Subcutaneous abdominal adipose tissue (tissue), 5 donors: ENCODE measurements at regions not wholly inside any gene's neighbourhood (a gene's known extent, or its start where the extent isn't known, plus 50 kb on each side); places are given as distances from the start of the nearest gene placed in this dataset.
"Not testable (repeated sequence)": the region's sequence is repeated elsewhere in the genome, so short reads cannot be mapped to it uniquely, and the experiment has no call there.

Experiments used
- H3K27ac ChIP-seq: one replicate; pipeline ENCODE4 v1.7.0; 2013; ENCODE audit warnings: low read depth, mild to moderate bottlenecking, inconsistent platforms, low read length, moderate library complexity
- H3K27me3 ChIP-seq, 5 donors: one replicate each; pipeline ENCODE4 v1.7.0; 2013; ENCODE audit warnings: low read length in 5 of 5, inconsistent platforms in 1 of 5; ENCODE audit not compliant: control insufficient read depth in 5 of 5, insufficient read depth in 4 of 5
- H3K36me3 ChIP-seq, 5 donors: one replicate each; pipeline ENCODE4 v1.7.0; 2013; ENCODE audit warnings: low read length in 5 of 5; ENCODE audit not compliant: control insufficient read depth in 5 of 5, insufficient read depth in 5 of 5
- H3K4me1 ChIP-seq, 5 donors: one replicate each; pipeline ENCODE4 v1.7.0; 2013; ENCODE audit warnings: low read length in 5 of 5, mild to moderate bottlenecking in 3 of 5, moderate library complexity in 1 of 5; ENCODE audit not compliant: control insufficient read depth in 5 of 5, insufficient read depth in 5 of 5
- H3K4me3 ChIP-seq, 5 donors: one replicate each; pipeline ENCODE4 v1.7.0; 2013; ENCODE audit warnings: low read length in 5 of 5, low read depth in 1 of 5
- H3K9ac ChIP-seq, 5 donors: one replicate each; pipeline ENCODE4 v1.7.0; 2013; ENCODE audit warnings: low read length in 5 of 5, mild to moderate bottlenecking in 4 of 5, moderate library complexity in 3 of 5
- H3K9me3 ChIP-seq, 5 donors: one replicate each; pipeline ENCODE4 v1.7.0; 2013; ENCODE audit warnings: low read length in 5 of 5; ENCODE audit not compliant: control insufficient read depth in 5 of 5
- donor health status: healthy.
- donor health status: healthy.
- donor health status: healthy.
- donor health status: healthy.
- donor health status: healthy.

GRCh38 chr6:135555550-135555949 lies 58.0 kb upstream of the AHI1 start:
- no peaks in the 10 kb centered on the region for H3K36me3 ChIP-seq
- no peaks in the 10 kb centered on the region for H3K9me3 ChIP-seq
- no peaks in the 10 kb centered on the region for H3K4me1 ChIP-seq

DNA sequence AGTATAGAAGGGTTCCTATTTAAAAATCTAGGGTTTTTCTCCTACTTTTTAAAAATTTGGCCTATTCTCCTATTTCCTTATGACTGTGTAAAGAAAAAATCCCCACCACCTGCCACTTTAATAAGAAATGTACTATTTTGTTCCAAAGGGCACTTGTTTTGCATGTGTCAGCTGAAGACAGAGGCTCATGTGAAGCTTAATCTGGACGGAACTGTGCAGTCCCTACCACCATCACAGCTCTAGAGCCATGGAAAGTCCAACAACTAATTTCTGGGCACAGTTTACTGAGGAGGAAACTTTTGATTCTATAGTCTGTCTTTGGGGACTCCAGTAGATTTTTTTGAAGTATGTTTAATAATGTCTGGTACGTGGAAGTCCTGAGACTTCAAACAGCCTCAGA lies 60.0 kb upstream of the AHI1 start:
- Histone ChIP-seq H3K36me3 (no peaks in the 10 kb centered on the region), H3K27ac (no peak overlapping the region), H3K4me3 (no peak overlapping the region), H3K9ac (no peak overlapping the region), H3K9me3 (no peaks in the 10 kb centered on the region), H3K27me3 (no peaks in the 10 kb centered on the region), H3K4me1 (no peaks in the 10 kb centered on the region)

More at GRCh38 chr6:135555550-135555949, 58.0 kb upstream of the AHI1 start:
- Histone ChIP-seq H3K27ac (no peak overlapping the region), H3K4me3 (no peak overlapping the region), H3K27me3 (no peaks in the 10 kb centered on the region), H3K9ac (no peak overlapping the region)

DNA sequence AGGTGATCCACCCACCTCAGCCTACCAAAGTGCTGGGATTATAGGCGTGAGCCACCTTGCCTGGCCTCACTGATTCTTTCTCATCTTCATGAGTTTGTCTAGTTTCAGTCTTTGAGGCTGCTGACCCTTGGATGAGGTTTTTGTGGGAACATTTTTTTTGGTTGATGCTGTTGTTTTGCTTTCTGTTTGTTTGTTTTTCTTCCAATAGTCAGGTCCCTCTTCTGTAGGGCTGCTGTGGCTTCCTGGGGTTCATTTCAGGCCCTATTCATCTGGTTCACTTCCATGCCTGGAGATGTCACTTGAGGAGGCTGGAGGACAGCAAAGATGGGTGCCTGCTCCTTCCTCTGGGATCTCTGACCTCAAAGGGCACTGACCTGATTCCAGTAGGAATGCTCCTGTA lies 68.1 kb upstream of the AHI1 start:
- not testable (repeated sequence) for H3K9ac ChIP-seq, H3K4me1 ChIP-seq

DNA sequence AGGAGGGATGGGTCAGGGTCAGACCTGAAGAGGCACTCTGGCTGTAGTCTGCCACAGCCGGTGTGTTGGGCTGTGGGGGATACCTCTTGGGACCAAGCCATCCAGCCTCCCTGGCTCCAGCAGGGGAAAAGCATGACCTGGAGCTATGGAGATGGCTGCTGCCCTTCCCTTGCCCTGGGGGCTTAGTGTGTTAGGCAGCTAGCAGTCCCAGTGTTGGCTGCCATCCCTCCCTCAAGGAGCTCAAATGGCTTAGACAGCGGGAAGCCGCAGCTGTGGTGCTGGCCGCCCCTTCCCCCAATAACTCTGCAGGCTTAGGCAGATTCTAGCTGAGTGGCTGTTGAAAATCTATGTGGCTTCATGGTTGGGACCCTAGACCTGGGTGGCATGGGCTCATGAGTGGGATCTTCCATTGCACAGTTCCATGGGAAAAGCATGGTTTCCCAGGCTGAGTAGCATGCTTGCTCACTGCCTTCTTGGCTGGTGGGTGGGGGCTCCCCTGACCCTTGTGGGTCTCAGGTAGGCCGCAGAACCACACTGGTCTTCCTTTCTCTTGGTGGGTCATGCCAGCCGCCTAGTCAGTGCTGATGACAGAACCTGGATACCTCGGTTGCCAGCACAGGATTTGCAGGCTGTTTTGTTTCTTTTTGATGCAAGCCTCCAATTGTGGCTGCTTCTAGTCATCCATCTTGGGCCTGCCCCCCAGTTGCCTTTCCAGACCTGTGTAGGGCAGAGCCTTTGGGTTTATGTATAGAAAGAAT lies 69.0 kb upstream of the AHI1 start:
- Histone ChIP-seq H3K27me3 (no peaks in the 10 kb centered on the region), H3K4me1 (no peaks in the 10 kb centered on the region), H3K9me3 (no peaks in the 10 kb centered on the region), H3K36me3 (no peaks in the 10 kb centered on the region), H3K9ac (no peak overlapping the region), H3K27ac (no peak overlapping the region), H3K4me3 (no peak overlapping the region)

More for the DNA sequence above, 68.1 kb upstream of the AHI1 start:
- H3K27me3 ChIP-seq, H3K36me3 ChIP-seq, H3K27ac ChIP-seq, H3K4me3 ChIP-seq, H3K9me3 ChIP-seq: not testable (repeated sequence)

DNA sequence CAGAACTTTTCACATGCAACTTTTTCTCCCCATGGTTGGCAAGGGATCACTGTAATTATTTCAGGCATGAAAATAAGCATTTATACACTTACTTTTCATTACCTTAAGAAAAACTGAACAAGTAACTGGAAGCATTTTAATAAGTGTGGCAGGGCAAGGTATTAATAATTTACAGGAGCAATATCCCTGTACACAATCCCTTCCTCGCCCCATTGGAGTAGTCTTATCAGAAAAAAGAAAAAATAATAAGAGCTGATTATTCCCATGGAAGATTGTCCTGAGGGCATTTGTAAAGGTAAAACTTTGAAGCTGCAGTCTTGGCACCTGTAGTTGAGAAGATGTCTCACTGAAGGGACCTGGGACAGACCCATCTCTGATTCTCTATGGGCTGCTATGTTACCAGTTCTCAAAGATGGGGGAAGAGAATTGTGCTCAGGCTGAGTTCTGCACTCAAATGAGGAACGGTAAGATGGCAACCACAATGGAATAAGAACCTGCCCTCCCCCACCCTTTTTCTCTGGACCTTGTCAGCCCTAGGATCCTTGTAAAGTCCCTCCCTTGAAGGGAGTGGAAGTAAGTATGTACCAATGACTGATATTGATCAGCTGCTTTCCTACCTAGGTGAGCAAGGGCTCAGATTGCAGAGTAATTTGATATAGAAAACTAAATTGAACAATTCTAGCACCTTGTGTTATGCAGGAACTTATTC lies 70.0 kb upstream of the AHI1 start:
- Histone ChIP-seq H3K36me3 (no peaks in the 10 kb centered on the region), H3K27ac (no peak overlapping the region), H3K9ac (no peak overlapping the region), H3K4me3 (no peak overlapping the region), H3K27me3 (no peaks in the 10 kb centered on the region), H3K9me3 (no peaks in the 10 kb centered on the region), H3K4me1 (no peaks in the 10 kb centered on the region)

GRCh38 chr6:135568379-135568778 lies 70.8 kb upstream of the AHI1 start:
- Histone ChIP-seq H3K4me3 (no peak overlapping the region), H3K4me1 (no peaks in the 10 kb centered on the region), H3K36me3 (no peaks in the 10 kb centered on the region), H3K27ac (no peak overlapping the region), H3K27me3 (no peaks in the 10 kb centered on the region), H3K9me3 (no peaks in the 10 kb centered on the region), H3K9ac (no peak overlapping the region)

DNA sequence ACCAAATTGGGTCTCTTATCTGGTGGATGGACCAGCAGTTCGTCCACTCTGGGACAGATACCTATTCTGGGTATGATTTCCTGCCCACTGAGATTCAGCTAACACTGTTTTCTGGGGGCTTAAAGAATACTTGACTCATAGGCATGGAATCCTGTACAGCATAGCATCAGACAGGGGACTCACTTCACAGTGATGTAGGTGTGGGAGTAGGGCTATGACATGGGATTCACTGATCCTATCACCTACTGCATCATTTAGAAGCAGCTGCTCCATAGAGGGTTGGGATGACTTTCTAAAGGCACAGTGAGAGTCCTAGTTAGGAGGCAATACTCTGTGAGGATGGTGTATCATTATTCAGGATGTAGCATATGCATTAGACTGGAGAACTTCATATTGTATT lies 74.5 kb upstream of the AHI1 start:
- H3K27me3 ChIP-seq = no peaks in the 10 kb centered on the region
- H3K9ac ChIP-seq = no peak overlapping the region

GRCh38 chr6:135575629-135576028 lies 78.1 kb upstream of the AHI1 start:
- Histone ChIP-seq H3K9me3 (no peaks in the 10 kb centered on the region), H3K36me3 (no peaks in the 10 kb centered on the region), H3K27me3 (no peaks in the 10 kb centered on the region), H3K27ac (no peak overlapping the region), H3K4me3 (no peak overlapping the region), H3K9ac (no peak overlapping the region), H3K4me1 (no peaks in the 10 kb centered on the region)

More for the DNA sequence above, 74.5 kb upstream of the AHI1 start:
- Histone ChIP-seq H3K9me3 (no peaks in the 10 kb centered on the region), H3K36me3 (no peaks in the 10 kb centered on the region), H3K4me1 (no peaks in the 10 kb centered on the region), H3K27ac (no peak overlapping the region), H3K4me3 (no peak overlapping the region)

DNA sequence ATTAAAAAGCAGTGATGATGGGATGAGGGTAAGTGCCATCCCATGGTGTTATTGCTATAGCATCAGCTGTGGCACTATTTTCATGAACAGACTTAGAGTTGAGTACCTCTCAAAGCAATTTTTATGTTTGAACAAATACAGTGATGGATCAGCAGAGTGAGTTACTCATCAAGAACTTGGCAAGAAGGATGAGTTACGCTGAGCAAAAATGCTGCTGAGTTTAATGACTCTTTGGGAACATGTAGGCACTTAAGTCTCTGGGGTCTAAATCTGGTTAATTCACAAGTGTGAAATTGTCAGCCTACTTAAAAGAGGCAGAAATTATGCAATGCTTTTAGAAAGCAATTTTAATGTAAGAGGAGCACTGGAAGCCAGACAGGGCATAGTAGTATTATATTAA lies 78.5 kb upstream of the AHI1 start:
- Histone ChIP-seq H3K36me3 (no peaks in the 10 kb centered on the region), H3K9me3 (no peaks in the 10 kb centered on the region), H3K27me3 (no peaks in the 10 kb centered on the region), H3K9ac (no peak overlapping the region), H3K4me1 (no peaks in the 10 kb centered on the region), H3K27ac (no peak overlapping the region), H3K4me3 (no peak overlapping the region)

GRCh38 chr6:135577059-135577538 lies 79.6 kb upstream of the AHI1 start:
- Histone ChIP-seq H3K27ac (no peak overlapping the region), H3K9me3 (no peaks in the 10 kb centered on the region), H3K4me3 (no peak overlapping the region), H3K27me3 (no peaks in the 10 kb centered on the region), H3K9ac (no peak overlapping the region), H3K36me3 (no peaks in the 10 kb centered on the region), H3K4me1 (no peaks in the 10 kb centered on the region)
